Gastroesophageal sphincter (tissue), 3 donors: ENCODE measurements at regions not wholly inside any gene's neighbourhood (a gene's known extent, or its start where the extent isn't known, plus 50 kb on each side); places are given as distances from the start of the nearest gene placed in this dataset.

Experiments used
- EP300 ChIP-seq: sonication (generic); formaldehyde crosslinking; IDR thresholded peaks from one replicate; pipeline ENCODE4 v1.6.1; 2017; ENCODE audit warnings: antibody characterized with exemption, mild to moderate bottlenecking
- POLR2A ChIP-seq, 2 donors: fragments of 450-650 bp; IDR thresholded peaks; one replicate each; pipeline ENCODE4 v1.6.1; 2017; ENCODE audit warnings: antibody characterized with exemption in 2 of 2, mild to moderate bottlenecking in 2 of 2, moderate library complexity in 1 of 2
- POLR2AphosphoS5 ChIP-seq: sonication (generic); formaldehyde crosslinking; IDR thresholded peaks from one replicate; pipeline ENCODE4 v1.6.1; 2017; ENCODE audit warnings: antibody characterized with exemption
- TF ChIP-seq, protein P1 (sequence below), 4 experiments: fragments of 200-600 bp in 2 of 4; fragments of 450-650 bp in 2 of 4; sonication (generic) in 1 of 4; IDR thresholded peaks; one replicate each; pipeline ENCODE4 v1.5.1; 2017 to 2019; ENCODE audit warnings: antibody characterized with exemption in 4 of 4, mild to moderate bottlenecking in 2 of 4, moderate library complexity in 2 of 4

GRCh38 chr2:217227794-217228193 lies 367.9 kb upstream of the TNP1 start:
- TF ChIP-seq POLR2A (IDR thresholded peaks at IDR 0.05) (no peak), POLR2AphosphoS5 (no peak), EP300 (no peak)
- TF ChIP-seq, protein P1, sequence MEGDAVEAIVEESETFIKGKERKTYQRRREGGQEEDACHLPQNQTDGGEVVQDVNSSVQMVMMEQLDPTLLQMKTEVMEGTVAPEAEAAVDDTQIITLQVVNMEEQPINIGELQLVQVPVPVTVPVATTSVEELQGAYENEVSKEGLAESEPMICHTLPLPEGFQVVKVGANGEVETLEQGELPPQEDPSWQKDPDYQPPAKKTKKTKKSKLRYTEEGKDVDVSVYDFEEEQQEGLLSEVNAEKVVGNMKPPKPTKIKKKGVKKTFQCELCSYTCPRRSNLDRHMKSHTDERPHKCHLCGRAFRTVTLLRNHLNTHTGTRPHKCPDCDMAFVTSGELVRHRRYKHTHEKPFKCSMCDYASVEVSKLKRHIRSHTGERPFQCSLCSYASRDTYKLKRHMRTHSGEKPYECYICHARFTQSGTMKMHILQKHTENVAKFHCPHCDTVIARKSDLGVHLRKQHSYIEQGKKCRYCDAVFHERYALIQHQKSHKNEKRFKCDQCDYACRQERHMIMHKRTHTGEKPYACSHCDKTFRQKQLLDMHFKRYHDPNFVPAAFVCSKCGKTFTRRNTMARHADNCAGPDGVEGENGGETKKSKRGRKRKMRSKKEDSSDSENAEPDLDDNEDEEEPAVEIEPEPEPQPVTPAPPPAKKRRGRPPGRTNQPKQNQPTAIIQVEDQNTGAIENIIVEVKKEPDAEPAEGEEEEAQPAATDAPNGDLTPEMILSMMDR (IDR thresholded peaks at IDR 0.05) = no peak
